T-helper 2 cell (primary cell): ENCODE measurements at regions not wholly inside any gene's neighbourhood (a gene's known extent, or its start where the extent isn't known, plus 50 kb on each side); places are given as distances from the start of the nearest gene placed in this dataset.

ENCODE experiments used
- DNase-seq, 5 experiments: peaks; one replicate each; pipeline versions ENCODE4 v3.0.0 to v3.0.0-alpha.2; 2012 to 2022

DNA sequence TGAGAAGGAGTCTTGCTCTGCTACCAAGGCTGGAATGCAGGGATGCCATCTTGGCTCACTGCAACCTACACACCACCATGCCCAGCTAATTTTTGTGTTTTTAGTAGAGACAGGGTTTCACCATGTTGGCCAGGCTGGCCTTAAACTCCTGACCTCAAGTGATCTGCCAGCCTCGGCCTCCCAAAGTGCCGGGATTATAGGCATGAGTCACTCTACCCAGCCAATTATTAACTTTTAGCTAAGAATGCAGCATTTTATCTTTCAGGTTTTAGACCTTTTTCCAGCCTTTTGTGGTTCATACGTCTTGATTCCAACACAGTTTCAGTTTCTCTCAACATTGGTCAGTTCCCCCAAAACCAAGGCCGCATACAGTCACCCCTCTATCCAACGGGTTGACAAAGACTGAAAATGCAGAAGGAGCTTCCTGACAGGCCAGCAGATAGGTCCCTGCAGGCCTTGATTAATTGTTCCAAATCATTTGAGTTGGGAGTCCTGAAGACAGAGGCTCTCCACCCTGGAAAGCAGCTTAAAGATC, 262.2 kb upstream of the KLHL29 start:
- no peak for DNase-seq

- no peak for DNase-seq
Observed at GRCh38 chr2:23123686-23124085, 261.3 kb upstream of the KLHL29 start.

DNA sequence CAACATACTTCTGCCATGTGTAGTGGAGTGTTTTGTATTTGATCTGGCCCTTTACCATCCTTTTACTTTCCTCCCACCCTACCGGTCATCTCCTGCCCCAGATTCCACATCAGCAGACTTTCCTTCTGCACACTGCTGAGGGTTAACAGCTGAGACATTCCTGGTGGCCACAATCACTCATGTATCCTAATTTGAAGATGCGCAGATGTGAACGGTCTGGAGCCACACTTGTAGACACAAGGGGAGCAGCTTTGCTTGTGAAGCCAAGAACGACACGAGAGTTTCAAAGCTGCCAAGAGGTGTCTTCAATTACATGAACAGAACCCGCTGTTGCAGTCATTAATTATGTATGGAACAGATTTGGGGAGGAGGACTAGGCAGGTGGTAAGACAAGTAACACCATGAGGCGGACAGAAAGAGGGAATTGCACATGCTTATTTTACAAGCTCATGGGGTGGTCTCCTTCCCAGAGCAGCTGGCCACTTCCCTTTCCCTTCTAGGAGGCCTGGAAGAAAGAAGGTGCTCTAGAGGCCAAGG, 260.7 kb upstream of the KLHL29 start:
- DNase-seq = no peak

DNA sequence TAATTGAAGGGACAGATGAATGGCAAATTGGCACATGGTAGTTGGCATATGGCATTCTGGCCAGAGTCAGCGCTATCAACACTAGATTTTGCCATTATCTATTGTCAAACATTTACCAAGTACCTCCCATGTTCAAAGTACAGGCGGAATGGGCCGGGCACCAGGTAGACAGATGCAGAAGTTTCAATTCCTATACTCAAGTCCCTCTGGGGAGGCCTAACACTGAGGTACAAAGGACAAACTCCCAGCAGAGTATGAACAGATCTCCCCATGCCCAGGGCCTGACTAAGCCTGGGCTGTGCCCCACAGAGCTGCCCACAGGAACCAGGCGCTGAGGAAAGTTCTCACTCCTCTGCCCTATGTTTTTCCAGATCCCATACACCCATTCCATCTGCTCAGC, 257.5 kb upstream of the KLHL29 start:
- no peak for DNase-seq

- DNase-seq = no peak
Observed at GRCh38 chr2:23128684-23129292, 256.2 kb upstream of the KLHL29 start.

DNA sequence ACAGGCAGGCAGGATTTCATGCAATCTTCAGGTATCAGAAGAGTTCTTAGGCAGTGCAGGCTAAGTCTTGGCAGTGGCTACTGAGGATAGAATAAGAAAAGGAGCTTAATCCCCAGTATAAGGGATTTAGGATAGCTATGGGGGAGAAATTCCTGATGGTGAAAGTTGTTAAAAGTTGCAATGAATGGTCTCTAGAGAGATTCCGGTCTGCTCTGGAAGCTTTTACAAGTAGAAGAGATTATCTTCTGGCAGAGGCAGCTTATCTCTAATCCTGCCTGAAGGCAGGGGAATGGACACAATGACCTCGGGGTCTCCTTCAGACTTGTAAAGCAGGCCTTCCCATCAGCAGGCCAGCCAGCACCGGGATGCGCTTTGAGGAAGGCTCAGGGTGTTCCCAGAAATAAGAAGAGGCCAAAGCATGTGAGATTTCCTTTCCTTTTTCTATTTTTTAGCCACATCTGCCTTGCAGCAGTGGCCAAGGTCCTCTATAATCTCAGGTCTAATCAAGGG, 253.9 kb upstream of the KLHL29 start:
- no peak for DNase-seq

DNA sequence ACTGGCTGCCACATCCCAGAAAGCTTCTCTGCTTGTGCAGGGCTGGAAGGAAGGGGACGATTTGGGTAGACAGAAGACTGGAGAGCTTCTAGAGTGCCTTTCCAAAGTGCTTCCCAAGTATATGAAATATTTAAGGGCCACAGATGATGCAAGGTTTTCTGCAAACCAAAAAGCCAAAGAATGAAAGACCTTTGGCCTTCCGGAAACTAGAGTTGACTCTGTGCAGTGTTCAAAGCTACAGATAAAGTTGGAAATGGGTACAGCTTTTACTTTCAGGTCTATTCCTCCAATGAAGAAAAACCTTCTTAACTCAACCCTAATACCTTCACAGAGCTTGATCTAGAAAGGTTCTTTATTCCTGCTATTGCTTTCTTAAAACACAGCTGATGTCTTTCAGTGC, 253.0 kb upstream of the KLHL29 start:
- DNase-seq = no peak

DNA sequence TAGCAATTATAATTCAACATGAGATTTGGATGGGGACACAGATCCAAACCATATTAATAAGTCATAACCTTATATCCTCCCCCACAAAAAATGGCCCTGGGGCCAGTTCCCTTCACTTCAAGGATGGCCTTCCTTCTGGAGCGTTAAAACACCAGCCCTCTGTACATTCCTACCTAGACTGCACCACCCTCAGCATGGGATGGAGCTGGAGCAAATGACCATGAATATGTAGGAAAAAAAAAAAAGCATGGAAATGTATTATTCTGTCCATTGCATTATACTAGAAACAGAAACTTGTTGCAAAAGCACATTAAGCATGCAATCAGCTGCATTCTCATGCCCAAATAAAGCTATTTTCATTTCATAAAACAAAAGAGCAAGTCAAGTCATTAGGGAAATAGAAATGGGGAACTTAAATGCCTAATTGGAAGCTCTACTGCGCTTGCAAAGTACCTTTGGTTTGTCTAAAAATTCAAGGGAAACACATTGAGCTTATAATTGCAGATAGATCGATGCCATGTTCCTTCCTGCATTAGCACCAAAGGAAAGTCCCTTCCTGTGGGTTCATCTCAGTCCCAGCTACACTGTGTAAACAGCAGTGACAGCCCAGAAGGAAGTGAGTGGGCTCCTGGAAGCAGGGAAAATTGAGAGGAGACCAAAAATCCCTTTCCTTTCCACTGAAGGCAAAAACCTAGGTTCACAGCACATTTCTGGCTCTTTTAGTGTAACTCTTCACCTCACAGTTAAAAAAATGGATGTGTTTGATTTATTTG, 252.0 kb upstream of the KLHL29 start:
- no peak for DNase-seq

DNA sequence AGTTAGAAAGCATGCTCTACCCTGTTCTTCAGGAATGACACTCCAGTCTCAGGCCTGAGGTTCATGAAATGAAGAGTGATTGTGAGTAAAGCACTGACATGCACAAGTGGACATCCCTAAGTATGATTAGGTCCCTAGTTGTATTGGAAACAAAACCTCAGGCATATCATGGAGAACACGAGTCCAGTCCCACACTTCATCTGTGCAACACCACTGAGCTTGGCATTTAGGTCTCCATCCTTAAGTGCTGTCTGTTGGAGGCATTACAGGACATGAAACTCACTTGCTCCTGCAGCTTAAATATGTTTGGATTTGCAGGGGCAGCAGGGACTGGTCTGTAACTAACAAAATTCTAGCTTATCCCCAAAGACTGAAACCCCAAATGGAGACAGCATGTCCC, 250.3 kb upstream of the KLHL29 start:
- DNase-seq = no peak

- DNase-seq = no peak
Observed at GRCh38 chr2:23135481-23136100, 249.4 kb upstream of the KLHL29 start.

GRCh38 chr2:23137166-23137565, 247.8 kb upstream of the KLHL29 start:
- DNase-seq = no peak

DNA sequence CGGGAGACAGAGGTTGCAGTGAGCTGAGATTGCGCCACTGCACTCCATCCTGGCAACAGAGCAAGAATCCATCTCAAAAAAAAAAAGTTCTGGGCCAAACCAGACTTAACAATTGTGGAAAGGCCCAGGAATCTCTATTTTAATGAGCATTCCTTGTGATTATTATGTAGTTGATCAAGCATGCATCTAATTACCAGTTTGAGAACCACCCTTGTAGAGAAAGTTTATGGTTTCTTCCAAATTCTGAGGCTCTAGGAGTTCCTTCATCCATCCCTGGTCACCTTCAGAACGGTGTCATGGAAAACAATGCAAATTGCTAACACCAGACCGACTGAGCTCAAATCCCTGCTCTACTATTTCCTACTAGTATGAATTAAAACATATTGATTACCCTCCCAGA, 246.3 kb upstream of the KLHL29 start:
- no peak for DNase-seq

DNA sequence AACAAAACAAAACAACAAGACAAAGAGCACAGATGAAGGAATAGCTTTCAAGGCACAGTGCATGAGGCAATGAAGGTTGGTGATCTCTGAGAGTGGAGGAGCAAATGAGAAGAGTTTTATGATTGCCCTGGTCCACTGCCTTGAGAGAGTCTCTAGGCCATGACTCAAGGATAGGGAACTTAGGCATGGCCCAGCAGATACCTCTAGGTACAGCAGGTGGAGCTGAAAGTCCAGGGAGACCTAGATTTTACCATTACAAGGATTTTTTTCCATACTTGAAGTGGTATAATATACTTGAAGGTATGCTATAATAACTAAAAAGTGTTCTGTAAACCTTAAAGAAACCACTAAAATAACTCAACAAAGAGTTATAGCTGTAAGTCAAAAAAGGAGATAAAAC, 239.5 kb upstream of the KLHL29 start:
- no peak for DNase-seq

- no peak for DNase-seq
Observed at GRCh38 chr2:23146011-23146410, 239.0 kb upstream of the KLHL29 start.

- no peak for DNase-seq
Observed at GRCh38 chr2:23148342-23148741, 236.6 kb upstream of the KLHL29 start.

DNA sequence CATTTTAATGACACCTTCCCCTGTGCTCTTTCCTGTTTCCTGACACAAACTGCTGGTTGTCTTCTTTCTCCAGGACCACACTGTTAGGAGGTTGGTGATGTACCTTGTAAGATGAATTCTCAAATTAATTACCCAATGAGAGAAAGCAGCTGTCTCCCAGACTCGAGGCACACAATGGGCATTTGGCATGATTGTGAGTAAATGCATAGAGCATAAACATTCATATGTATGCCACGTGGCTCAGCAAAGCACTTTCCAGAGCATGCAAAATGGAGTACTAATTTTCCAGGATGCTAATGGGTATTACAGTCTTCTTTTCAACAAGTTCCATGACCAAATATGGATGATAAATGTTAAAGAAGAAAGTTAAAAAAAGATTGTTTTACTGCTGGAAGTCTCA, 235.2 kb upstream of the KLHL29 start:
- DNase-seq = no peak

GRCh38 chr2:23153484-23153883, 231.5 kb upstream of the KLHL29 start:
- no peak for DNase-seq

- no peak for DNase-seq
Observed at GRCh38 chr2:23155022-23155421, 230.0 kb upstream of the KLHL29 start.

DNA sequence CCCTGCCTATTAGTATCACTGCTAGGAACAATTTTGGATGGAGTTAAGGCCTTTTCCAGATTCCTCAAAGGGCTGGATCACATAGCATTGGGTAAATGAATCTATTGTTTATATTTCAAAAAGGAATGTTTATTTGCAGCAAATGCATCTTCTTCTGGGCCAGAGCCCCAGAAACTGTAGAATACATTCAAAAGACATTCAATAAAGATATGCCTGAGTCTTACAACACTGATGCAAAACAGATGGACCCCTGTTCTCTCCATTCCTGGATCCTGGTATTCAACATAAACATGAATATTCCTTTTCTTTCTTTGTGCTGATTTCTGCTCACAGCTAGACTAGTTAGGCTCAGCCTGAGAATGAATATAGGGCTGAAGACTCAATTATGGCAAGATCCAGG, 227.2 kb upstream of the KLHL29 start:
- DNase-seq = no peak

DNA sequence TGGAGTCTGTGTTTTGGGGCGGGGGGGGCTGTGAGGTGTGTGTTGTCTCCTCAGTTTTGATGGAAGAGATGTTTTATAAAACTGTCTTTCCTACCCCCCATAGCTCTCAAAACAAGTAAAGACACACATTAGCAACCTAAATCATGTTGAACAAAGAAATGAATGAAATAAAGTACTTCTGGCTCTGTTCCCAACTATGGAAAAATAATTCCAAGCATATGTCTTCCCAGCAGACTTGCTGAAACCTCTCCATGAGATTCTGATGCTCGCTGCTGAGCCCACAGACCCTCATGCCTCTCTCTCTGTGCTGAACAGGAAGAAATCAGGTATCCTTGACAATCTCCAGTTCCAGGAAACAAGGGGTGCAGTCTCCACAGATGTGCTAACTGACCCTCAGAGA, 226.7 kb upstream of the KLHL29 start:
- DNase-seq = no peak

DNA sequence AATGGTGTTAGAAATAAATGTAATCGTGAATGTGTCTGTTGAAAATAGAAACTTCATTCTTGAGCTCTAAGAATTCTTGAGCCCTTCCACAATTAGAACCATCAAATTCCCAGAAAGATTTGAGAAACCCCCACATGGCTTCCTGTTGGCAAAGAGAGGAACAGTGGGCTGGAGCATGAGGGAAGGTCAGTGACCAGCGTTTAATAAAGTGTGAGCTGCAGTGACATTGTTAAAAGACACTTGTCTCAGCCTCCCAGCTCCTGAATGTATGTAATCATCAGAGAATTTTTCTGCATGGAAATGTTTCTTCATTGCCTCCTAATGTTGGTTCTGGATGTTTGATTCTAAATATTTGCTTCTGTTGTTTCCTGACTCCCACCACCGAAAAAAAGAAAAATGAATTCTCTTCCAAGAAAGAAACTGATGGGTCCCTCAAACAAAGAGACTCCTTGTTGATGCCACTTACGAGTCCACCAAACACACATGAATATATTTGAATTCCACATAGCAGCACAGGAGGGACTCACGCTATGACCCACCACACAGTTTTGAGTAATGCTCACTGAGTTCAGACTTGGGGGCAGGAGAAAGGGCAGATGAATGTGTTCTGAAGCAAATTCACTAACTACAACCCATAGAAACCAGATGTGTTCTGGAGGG, 225.1 kb upstream of the KLHL29 start:
- DNase-seq = no peak

DNA sequence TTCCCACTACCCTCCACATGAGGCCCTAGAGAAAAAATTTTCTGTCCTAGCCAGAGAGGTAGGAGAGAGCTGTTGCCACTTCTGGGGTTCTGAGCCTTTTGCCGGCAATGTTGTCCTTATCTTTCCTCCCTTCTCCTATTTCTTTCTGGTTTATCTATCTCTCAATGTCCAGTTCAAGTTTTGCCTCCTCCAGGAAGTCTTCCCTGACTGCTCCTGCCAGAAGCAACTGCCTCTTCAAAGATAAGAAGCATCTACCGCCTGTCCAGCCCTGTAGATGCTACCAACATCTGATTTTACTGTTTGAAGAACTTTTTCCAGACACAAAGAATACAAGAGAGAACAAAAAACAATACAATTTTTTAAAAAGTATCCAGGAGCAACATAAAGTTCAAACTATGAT, 220.8 kb upstream of the KLHL29 start:
- DNase-seq = no peak

DNA sequence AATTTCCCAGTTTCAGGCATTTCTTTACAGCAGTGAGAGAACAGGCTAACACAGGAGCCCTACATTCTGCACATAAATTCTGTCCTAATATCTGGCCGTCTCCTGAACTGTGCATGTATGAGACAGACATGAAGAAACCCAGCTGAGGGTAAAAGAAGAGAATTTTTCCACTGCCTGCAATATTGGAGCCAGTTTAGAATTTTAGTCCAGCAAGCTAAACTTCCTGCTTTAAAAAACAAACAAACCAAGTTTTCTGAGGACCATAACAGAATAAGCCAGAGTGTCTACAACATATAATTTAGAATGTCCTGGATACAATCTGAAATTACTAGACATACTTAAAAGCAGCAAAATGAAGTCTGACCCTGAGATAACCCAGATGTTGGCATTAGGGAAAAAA, 215.1 kb upstream of the KLHL29 start:
- DNase-seq = no peak
